ENCODE measurements at regions not wholly inside any gene's neighbourhood (a gene's known extent, or its start where the extent isn't known, plus 50 kb on each side); places are given as distances from the start of the nearest gene placed in this dataset.

DNA sequence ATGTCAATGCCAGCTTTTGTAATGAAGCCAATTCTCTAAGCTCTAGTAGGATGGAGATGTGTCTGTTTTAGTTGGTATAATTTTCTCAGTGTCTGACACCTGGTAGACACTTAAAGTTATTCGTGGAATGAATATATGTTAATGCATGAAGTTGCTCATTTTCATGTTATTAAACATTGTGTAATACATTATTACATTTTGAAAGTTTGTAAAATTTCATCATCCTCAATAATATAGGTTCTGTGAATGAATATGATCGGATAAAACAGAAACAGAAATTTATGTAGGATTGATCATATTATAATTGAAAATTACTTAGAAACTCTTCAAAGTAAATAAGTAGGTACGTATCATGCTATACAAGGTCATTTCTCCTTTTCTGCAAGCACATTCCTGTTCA is 625.3 kb downstream of the PLA2G4A start:
- DNase-seq, result no peak

DNA sequence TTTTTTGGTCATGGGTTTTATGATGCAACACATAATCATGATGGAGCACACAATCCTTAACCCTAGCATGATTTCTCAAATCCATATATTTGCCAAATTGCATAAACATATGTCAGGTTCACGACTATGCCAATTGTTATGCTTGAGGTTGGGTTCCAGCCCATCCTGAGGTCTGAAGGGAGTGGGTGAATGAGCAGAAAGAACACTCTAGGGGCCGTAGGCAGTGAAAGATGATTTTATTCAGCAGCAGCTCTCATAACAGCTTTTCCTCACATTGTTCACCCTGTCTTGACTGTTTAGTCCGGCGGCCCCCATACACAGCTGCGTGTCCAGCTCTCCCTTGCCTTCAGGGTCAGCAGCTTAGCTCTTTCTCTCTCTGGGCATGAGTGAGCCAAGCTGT is 627.7 kb downstream of the PLA2G4A start:
- DNase-seq, result no peak

DNA sequence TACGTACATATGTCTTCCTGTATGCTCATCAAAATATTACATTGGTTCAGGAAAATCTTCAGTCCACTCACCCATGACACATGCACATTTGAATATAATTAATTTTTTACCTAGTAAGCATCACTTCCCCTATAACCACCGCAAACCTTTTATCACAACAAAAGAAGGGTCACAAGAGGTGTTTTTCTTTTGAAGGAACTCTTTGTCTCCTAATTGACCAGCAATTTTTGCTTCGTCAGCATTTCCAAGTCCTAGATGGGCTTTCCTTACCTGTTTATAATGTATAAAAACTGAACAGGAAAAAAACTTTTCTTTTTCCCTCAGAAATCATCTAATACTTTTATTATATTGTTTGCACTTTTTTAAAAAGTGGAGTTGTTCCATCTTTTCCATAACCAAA is 631.3 kb downstream of the PLA2G4A start:
- DNase-seq, result no peak

DNA sequence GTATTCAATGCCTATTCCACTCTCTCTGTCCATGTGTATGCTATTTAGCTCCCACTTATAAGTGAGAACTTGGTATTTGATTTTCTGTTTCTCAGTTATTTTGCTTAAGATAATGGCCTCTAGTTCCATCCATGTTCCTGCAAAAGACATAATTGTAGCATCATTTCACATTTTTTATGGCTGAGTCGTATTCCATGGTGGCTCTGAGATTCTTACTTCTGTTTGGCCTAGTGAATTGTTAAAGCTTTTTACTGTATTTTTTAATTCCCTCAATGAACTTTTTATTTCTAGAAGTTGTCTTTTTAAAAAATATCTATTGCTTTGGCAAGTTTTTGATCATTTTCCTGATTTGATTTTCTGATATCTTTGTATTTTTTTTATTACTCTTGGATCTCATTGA is 635.6 kb downstream of the PLA2G4A start:
- DNase-seq, result no peak

DNA sequence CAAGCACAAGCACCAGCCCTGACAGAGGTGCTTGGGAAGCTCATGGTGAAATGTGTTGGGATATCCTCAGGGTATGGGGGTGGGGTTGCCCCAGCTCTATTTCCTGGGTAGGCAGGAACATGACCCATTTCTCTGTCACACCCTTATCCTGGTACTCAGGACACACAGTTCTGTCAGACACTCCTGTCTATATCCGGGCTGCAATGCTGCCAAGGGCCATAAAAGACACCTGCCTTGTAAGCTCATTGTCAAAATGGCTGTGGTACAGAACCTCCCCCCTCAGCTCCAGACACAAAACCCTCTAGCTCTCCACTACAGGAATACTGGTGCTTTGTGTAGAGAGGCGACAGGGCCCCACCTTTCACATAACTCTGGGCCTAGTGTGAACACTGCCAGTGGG is 636.7 kb downstream of the PLA2G4A start:
- DNase-seq, result no peak

DNA sequence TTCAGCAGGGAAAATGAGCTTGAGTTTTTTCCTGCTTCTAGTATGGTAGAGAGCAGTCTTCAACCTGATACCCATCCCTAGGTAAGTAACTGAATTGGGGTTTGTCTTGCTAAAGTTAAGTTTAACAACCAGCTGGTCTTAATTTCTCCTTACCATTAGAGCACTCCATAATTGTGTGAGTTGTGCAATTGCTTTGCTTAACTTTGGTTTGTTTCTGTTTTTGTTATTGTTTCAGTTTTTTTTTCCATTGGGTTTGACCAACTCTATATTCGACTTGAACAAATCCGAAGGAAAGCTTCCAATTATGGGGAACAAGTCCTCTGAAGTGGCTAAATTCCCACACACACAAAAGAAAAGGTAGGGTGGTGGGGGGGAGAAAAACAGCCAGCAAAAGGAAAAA is 641.1 kb downstream of the PLA2G4A start:
- DNase-seq, result no peak

DNA sequence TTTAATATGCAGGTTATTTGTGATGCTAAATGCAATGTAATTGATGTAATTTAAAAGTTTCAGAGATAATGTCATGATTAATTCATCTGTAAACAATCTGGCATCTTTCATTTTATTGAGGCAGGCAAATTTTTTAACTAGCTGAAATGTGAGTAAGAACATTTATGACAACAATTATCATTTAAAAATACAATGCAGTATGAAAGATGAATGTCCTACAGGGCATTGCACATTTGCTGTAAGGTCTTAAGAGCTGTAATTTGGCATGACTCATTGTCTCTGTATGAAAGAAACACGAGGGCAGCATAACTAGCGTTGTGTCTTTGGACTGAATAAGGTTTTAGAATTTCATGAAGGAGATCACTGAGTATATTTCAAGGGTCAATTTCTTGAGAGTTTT is 642.8 kb downstream of the PLA2G4A start:
- DNase-seq, result no peak

DNA sequence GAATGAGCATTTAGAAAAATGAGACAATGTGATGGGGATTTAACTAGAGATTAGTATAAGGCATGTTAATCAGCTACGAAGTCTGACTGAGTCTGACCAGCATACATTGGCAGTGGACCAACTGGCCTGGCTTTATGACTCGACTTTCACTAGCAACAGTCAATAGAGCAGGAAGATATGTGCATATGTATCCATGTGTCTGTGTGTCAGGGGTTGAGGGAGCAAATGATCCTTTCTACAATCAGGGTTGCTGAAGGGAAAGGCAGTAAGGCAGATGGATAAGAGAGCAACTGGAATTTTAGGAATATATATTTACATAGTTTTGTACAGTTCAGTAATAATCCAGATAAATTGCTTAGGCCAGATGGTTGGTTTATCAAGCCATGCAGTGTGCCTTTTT is 645.6 kb downstream of the PLA2G4A start:
- no peak for DNase-seq

DNA sequence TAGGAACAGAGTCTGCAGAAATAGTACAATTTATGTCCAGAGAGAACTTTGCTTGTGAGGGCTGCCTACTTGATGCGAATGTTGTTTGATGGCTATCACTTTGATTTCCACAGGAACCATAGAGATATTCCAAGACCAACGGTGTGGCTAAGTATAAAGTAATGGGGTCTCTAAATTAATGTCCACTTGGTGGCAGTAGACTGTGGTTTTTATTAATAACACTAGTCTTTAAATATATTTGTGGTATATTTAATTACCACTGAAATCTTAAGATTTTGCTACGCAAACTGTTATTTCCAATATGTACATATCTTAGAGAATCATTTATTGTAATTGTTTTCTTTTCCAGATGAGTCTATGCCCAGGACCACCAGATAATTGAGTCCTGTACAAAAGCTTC is 647.9 kb downstream of the PLA2G4A start:
- DNase-seq, result no peak

DNA sequence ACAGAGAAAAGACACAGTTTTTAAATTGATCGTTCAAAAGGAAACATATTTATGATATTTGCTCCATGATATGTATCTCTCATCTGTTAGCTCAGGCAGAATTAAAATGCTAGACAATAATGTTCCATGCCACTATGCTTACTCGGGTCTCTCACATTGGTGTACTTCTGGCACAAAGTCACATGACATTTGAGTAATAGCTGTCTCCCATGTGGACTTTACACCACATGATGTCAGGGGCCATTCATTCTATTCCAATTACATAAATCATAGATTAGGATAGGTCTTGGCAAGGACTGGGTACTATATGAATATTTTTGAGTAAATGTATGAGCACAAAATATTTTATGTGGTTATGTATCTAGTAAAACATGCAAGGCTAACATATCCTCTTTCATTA is 648.4 kb downstream of the PLA2G4A start:
- no peak for DNase-seq

DNA sequence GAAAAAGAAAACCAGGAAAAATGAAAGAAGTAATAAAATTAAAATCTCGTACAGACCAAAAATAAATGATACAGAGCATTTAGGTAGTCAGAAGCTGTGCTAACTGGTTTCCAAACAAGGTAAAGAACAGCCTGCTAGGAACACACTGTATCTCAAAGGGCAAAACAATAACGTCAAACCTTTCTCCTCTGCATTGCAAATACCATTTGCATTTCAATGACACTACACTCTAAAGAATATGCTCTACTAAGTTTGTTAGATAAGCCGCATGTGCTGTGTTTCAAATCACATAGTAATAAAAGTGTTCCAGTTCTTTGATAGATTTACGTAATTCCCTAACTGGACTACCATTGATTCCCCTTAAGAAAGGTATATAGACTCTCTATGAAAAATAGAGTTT is 648.8 kb downstream of the PLA2G4A start:
- no peak for DNase-seq

DNA sequence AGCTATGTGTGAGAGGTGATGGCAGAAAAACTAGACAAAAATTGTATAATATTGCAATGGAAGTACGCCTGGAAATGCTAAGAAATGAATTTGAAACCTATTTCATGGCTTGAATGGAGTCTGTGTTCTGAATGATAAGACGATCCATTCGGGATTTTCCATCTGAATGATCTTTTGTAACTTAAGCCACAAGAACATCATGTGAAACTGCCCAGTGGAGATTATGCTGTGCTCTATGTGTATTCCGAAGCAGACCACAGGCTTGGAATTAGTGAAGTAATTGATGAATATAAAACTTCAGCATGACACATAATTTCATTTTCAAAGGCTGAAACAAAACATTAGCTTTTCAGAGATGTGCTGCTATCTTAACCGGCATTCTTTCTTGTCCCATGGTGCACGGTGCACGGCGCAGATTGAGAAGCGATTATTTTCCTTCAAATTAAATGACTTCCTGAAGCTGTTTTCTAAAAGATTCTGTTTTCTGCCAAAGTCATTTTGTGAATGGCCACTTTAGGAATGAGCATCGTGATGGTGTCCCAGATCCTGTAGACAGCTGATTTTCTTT is 652.9 kb downstream of the PLA2G4A start:
- DNase-seq, result no peak

DNA sequence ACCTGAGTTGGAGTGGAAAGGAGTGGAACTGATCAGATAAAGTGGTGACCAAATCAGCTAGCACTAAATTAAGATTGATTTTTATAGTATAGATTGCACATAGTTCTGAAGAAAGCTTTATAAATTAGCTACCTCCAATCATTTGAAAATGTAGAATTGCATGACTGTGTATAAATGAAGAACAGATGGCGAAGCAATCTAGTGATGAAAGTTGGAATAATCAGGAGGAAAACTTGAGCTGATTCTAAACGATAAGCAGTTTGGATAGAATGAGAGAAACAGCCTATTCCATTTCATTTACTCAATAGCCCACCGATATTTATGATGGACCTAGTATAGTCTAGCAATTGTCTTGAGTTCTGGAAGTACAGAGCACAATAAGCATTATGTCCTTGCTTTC is 661.5 kb downstream of the PLA2G4A start:
- DNase-seq, result no peak

DNA sequence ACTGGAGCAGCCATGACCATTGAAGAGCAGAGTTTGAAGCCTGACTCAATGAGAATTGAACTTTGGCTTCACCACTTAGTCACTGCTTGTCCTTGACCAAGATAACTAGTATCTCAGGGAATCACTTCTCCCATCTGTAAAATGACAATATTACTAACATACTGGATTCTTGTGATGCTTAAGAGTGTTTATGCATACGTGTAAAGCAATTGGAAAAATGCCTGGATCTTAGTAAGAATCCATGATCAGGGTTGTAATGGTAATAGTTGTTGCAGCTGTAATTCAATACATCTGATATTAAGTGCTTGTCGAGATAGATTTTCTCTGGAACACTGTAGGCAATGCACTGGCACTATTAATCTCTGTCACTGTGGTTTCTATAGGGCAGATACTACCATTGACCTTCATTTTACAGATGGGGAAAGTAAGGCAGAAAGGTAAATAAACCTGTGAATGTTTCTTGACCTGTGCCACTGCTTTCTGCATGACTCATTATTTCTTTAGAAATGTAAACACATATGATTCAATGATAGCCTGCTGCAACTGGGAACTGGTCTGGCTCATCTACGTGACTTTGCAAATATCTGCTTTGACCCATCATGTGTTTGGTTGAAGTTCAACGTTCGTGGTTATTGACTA is 662.5 kb downstream of the PLA2G4A start:
- no peak for DNase-seq

DNA sequence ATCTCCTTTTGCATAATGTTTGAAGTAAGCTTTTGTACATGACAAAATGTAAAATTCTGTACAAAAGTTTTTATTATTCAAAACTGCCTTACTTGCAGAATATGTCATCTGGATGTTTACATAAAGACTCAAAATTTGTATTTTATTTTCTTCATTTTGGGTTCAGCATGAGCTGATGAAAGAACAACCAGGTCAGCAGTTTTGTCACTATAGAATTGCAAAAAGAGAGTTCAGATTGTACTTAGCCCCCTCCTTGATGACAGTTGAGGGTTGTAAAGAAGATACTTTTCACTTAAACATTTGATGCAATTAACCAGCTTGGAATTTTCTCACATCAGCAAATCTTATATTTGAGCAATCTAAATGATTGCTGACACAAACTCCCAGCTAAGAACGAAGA is 669.3 kb downstream of the PLA2G4A start:
- no peak for DNase-seq

DNA sequence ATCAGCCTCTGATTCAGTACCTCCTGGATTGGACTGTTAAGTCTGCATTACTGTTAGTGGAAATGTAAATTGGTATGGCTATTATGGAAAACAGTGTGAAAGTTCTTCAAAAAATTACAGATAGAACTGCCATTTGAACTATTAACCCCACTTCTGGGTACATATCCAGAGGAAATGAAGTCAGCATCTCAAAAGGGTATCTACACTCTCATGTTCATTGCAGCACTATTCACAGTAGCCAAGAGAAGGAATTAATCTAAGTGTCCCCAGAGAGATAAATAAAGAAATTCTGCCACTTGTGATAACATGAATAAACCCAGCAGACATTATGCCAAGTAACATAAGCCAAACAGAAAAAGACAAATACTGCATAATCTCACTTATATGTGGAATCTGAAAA is 676.0 kb downstream of the PLA2G4A start:
- DNase-seq, result no peak

DNA sequence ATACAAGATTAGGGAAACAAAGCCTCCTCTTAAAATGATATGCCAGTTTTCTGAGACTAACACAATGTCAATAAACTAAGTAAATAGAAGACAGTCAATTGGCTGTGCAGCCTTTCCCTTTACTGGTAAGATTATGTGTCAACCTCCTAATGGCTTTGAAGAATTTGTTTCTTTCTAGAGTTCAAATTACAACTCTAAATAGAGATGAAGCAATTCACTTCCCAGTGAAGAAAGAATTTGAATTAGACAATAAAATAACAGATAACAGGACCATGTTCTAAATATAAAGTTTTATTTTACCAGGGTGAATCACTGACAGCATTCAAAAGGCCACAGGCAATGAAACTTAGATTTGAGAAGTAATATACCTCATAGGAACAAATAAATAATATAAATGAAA is 680.3 kb downstream of the PLA2G4A start:
- no peak for DNase-seq

DNA sequence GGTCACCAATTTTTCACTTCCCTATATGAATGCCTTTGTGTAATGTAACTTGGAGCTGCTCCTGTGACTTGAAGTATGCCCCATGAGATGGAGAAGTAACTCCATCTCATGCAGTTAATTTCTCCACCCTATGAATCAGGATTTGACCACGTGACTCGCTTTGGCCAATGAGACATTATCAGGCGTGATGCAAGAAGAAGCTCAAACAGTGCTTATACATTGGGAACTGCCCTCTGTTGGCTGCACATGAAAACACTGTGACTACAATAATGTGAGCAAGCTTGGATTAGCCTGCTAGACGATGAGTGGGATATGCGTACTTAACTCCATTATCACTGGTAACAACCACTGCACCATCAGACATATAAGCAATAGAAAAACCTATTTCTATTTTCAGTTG is 684.4 kb downstream of the PLA2G4A start:
- DNase-seq, result no peak

DNA sequence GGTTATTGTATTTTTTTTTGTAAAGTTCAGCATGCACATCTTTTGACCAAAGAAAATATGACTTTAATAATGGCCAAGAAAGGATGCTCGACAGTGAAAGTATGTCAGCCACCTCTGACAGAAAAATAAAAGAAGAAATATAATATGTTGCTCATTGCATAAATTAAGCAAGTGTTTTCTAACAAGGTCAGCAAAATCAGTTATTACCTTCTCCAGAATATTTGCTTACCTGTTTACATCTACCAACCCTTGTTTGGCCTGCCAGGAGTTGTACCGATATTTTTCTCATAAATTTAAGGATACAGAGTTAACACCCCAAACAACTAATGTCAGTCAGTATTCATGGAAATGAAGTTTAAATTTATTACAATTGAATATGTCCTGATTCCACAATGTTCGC is 685.4 kb downstream of the PLA2G4A start:
- no peak for DNase-seq

DNA sequence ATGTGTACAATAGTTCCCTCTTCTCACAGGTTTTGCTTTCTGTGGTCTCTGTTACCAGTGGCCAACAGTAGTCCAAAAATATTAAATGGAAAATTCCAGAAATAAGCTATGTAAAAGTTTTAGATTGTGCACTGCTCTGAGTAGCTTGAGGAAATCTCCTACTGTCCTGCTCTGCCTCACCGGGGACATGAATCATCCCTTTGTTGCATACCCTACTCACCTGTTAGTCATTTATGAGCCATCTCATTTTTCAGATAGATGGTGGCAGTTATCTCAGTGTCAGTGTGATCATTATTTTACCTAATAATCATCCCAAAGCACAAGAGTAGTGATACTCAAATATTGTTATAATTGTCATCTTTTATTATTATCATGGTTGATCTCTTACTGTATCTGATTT is 688.1 kb downstream of the PLA2G4A start:
- DNase-seq, result no peak

DNA sequence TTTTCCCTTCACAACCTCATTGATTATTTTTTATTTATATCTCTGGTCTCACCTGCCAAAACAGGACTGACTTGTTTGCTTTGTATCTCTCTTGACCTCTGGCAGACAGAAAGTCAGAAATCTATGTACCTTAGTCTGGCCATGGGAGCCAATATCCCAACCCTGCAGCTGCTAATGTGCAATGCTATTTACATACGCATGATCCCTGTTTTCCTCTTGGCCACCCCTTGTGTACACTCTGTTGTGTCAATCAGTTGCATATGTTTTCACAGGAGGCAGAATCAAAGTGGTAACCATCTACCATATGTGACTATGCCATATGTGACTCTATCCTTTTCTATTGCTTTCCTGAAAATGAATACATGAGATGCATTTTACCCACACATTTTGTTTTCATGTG is 688.8 kb downstream of the PLA2G4A start:
- DNase-seq, result no peak

DNA sequence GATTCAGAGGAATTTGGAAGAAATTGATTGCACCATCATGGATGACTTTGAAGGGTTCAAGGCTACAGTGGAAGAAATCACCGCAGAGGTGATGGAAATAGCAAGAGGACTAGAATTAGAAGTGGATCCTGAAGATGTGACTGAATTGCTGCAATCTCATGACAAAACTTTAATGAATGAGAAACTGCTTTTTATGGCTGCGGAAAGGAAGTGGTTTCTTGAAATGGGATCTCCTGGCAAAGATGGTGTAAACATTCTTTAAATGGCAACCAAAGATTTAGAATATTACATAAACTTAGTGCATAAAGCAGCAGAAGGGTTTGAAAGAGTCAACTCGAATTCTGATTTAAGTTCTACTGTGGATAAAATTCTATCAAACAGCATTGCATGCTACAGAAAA is 698.6 kb downstream of the PLA2G4A start:
- no peak for DNase-seq

DNA sequence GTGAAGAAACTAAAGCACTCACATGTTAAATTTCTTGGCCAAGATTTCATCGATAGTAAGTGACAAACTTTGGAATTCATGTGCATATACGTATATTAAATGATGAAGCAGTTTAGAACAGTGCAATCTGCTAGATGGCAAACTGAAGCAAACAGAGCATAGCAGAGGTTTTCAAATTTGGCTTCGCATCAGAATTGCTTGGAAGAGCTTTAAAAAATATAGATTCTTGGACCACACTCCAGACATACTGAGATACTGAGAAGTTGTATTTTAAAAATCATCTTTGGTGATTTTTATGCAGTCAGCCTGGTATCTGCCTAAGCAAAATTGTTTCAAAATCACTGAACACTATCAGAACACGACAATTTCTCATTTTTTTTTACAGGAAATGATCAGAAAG is 709.2 kb downstream of the PLA2G4A start:
- DNase-seq, result no peak

DNA sequence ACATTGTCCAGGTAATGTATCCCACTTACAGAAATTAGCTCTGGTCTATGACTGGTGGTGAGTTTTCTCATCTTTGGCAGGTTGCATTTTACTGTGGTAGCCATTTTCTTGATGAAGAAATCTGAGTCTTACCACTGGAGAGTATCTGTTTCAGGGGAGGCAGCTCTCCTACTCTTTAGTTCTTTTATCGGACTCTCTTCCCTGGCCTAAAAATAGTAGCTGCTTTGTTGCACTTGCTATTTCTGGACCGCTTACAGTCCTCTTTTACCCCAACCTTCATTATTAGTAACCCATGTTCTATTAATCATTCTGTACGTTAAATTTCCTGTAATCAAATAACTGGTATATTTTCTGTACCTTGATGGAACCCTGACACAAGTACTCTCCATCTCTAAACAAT is 720.8 kb downstream of the PLA2G4A start:
- no peak for DNase-seq

DNA sequence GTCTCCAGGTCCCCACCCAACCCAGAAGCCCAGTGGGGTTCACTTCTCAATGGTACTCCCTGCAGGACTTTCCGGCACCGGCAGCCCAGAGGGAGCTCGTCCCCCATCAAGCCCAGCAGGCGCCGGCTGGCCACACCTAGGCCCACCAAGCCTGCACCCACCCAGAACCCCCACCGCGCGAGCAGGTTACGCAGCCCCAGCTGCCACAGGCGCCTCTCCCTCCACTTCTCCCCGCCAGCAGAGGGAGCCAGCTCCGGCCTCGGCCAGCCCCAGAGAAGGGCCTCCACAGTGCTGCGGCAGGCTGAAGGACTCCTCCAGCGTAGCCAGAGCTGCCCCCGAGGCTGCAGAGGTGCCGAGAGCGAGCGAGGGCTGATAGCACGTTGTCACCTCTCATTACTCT is 722.3 kb downstream of the PLA2G4A start:
- no peak for DNase-seq

DNA sequence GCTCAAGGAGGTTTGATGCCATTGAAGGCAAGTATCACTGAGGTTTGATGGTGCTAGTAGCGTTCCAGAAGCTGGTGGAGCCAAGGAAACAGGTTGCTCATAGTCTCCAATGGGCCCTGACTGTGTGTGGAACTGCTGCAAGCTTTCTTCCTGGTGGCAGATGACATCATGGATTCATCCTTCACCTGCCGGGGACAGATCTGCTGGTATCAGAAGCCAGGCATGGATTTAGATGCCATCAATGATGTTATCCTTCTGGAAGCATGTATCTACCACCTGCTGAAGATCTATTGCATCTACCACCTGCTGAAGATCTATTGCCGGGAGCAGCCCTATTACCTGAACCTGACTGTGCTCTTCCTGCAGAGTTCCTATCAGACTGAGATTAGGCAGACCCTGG is 734.4 kb downstream of the PLA2G4A start:
- DNase-seq, result no peak

All from central memory CD4-positive, alpha-beta T cell (primary cell).